Amniotic stem cell (primary cell): ENCODE measurements at regions not wholly inside any gene's neighbourhood (a gene's known extent, or its start where the extent isn't known, plus 50 kb on each side); places are given as distances from the start of the nearest gene placed in this dataset.
A peak's percentile ranks its signal among the peaks of the same experiment; 100 is the strongest.
"Not testable (repeated sequence)": the region's sequence is repeated elsewhere in the genome, so short reads cannot be mapped to it uniquely, and the experiment has no call there.

ENCODE experiments used
- DNase-seq: peaks from one replicate; lab custom pipeline; 2025; lab: John Stamatoyannopoulos, UW

GRCh38 chr15:38128341-38128781 lies 124.3 kb upstream of the SPRED1 start:
- no peak for DNase-seq

DNA sequence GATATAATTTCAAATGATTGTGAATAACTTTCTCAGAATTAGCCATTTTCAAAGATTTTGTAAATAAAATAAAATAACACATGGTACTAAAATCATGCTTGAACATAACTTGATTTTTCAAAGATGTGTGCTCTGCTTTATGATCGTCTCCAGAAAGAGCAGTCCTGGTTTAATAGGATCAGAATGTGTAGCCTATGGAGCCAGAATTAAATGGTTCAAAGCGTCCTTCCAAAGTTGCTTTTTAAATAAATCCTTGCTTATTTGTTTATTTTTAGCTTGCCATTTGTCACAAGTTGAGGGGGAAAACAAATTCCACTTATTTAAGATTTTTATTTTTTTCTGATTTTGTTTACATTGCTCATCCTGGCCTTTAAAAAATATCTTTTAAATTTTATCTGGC lies 123.7 kb upstream of the SPRED1 start:
- DNase-seq: no peak

GRCh38 chr15:38129531-38130204 lies 123.0 kb upstream of the SPRED1 start:
- DNase-seq: peak; percentile 72

DNA sequence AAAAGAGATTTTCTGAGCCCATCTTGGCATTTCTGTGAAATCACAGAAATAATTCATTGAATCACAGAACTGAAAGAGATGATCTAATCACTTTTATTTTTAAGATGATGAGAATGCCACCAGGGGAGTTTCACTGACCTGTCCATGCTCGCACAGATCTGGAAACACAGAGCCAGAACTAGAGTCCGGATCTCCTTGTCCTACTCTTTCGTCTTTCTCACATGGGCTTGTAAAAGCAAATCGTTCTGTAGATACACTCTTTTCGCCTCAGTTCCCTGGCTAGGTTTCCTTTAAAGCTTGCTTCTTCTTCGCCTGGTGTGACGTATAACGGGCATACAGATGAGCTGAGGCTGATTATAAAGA lies 122.5 kb upstream of the SPRED1 start:
- DNase-seq: no peak

- peak; percentile 86 for DNase-seq
These were observed 121.7 kb upstream of the SPRED1 start for GRCh38 chr15:38130740-38131498.

DNA sequence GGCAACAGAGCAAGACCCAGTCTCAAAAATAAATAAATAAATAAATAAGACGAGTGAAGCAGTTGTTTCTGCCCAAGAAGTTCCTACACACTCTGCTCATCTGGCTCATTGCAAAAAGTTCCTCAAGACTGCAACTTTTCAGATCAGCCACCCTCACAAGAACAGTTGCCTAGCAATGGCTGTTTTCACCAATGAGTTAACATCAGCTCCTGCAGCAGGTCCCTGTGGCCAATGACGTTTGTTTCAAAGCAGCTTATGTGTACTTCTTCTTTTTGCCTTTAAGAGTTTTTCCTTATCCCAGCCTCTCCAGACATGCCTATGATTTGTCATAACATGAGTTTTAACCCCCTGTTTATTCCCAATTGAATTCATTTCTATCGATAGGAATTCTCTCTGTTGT lies 118.4 kb upstream of the SPRED1 start:
- DNase-seq: no peak

GRCh38 chr15:38142195-38142594 lies 110.4 kb upstream of the SPRED1 start:
- DNase-seq: not testable (repeated sequence)

DNA sequence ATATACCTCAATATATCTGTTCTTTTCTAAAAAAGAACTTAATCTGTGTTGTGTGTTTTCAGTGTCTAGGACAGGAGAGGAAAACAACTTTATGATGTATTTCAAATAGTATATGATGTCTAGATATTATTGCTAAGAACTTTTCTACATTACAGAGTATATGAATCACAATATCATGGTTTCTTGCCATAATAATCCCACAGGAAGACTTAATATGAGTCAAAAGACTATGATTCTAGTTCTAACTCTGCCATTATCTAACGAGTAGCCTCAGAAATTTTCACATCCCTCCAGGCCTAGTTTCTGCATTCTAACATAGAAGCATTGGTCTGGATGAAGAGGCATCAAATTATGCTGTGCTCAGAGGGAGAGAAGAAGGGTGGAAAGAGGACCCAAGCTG lies 107.7 kb upstream of the SPRED1 start:
- no peak for DNase-seq

- DNase-seq: no peak
These were observed 107.0 kb upstream of the SPRED1 start for GRCh38 chr15:38145651-38146111.

GRCh38 chr15:38147246-38147645 lies 105.4 kb upstream of the SPRED1 start:
- no peak for DNase-seq

- DNase-seq: no peak
These were observed 104.2 kb upstream of the SPRED1 start for GRCh38 chr15:38148471-38148870.

DNA sequence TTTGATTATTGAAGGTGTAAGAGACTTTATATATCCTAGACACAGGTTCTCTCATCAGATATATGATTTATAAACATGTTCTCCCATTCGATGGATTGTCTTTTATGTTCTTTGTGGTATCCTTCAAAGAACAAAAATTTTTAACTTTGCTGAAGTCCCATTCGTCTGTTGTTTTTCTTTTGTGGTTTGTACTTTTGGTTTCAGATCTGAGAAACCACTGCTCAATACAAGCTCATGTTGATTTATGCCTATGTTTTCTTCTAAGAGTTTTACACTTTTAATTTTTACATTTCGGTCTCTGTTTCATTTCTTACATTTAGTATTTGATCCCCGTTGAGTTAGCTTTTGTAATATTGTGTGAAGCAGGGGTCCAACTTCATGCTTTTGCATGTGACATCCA lies 103.3 kb upstream of the SPRED1 start:
- DNase-seq: no peak

GRCh38 chr15:38150148-38150547 lies 102.5 kb upstream of the SPRED1 start:
- DNase-seq: no peak

DNA sequence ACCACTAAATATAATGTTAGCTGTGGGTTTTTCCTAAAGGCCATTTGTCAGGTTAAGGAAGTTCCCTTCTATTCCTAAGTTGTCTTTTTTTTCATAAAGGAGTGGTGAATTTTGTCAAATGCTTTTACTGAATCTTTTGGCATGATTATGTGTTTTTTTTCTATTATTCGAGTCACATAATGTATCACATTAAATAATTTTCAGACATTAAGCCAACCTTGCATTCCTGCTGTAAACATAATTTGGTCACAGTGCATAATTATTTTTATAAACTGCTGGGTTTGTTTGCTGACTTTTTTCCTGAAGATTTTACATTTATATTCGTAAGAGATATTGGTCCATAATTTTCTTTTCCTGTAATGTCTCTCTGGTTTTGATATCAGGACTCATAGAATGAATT lies 101.8 kb upstream of the SPRED1 start:
- DNase-seq: no peak

DNA sequence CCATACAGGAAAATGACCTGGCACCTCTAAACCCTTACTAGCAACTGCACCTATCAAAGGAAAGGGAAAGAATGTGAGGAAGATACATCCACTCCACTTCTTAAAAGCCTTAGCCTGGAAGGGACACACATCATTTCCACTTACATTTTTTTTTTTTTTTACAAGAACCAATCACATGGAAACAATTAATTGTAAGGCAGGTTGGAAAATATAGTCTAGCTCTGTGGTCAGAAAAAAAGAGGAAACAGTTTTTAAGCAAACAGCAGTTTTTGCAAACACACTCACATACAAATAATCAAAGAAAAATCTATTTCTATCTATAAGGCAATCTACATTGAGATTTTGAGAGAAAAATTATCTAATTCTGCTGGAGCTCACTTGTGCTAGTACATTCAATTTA lies 98.9 kb upstream of the SPRED1 start:
- no peak for DNase-seq

- DNase-seq: no peak
These were observed 98.4 kb upstream of the SPRED1 start for GRCh38 chr15:38154255-38154654.

- no peak for DNase-seq
These were observed 97.8 kb upstream of the SPRED1 start for GRCh38 chr15:38154837-38155236.

DNA sequence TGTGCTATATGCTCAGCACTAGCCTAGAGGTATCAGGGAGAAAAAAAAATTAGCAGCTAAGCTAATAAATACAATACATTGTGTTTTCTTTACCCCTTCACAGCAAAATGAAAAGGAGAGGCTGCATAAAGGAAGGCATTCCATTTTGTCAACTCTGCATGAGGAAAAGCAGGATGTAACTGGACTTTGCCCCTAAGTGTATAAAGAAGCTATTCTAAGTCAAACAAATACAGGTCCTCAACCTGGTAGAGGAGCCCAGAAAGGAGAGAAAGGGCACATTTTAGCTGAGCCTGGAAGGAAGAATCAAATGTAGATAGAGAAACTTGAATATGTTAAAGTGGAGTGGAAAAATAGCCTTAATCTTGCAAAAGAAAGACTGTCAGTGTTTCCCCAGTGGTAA lies 89.0 kb upstream of the SPRED1 start:
- DNase-seq: no peak

DNA sequence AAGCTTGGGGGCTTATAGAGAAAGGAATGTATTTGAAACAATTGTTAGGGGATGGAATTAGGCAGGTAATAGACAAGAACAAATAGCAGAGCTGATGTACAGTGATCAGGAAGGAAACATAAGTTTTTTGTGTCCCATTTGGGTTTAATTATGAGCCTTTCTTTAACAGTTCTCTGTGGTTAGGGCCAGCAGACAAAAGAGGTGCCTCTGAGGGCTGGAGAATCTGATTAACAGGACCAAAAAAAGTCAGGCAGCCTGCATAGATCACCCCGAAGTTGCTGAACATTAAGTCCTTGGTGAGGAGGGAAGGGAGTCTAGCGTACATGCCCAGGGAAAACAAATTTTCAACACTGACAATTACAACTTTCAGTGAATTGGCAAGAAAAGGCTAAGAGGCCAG lies 88.6 kb upstream of the SPRED1 start:
- no peak for DNase-seq

DNA sequence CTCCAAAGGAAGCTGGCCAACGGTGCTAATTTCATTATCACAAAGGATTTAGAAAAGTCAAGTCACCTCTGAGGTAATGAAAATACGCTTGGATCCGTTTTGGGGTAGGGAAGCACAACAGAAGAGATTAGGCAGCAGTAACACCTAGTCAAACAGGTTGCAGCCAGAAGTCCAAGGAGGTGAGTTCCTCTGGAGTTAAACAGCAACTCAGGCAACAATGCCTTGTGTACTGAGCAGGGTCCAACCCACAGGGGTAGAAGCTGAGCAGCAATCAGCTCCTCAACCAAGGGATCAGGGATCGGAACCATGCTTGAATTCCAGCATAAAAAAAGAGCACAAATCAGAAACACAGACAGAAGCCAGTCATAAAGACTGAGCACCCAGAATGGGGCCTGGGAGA lies 88.1 kb upstream of the SPRED1 start:
- DNase-seq: no peak

GRCh38 chr15:38168467-38169070 lies 84.1 kb upstream of the SPRED1 start:
- no peak for DNase-seq

DNA sequence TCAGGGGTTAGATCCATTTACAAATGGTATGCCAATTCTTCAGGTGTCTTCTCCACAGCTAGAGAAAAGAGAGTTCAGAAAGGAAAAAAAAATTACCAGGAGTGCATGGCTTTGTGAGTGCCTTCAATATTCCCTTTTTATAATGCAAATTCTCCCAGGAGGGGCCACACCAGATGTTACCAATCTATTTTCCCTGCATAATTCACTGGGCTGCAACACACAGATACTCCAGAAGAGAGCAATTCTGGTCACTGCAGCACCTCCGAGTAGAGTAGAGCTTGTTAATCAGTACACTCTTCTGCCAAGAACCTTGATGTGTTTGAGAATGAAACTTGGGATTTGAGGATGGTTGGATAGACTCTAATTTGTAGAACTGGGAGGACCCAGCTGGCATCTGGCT lies 80.7 kb upstream of the SPRED1 start:
- DNase-seq: no peak

DNA sequence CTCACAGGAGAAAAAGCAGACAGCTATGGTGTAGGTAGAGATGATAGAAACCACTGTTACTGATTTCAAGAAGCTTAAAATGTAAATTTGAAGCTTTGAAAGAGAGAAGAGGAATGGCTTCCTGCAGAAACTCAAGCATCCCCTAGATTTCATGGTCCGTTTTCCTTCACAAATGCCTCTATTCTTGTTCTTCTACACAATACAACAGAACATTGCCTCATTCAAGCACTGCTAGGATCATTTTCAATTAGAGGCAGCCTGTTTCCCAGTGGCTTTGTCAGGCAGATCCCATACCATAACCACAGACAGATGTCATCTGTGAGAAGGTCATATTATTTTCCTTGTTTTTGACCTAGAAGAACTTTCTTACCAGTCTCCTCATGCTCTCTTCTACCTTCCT lies 77.9 kb upstream of the SPRED1 start:
- DNase-seq: no peak
